ENCODE measurements at regions not wholly inside any gene's neighbourhood (a gene's known extent, or its start where the extent isn't known, plus 50 kb on each side); places are given as distances from the start of the nearest gene placed in this dataset.

DNA sequence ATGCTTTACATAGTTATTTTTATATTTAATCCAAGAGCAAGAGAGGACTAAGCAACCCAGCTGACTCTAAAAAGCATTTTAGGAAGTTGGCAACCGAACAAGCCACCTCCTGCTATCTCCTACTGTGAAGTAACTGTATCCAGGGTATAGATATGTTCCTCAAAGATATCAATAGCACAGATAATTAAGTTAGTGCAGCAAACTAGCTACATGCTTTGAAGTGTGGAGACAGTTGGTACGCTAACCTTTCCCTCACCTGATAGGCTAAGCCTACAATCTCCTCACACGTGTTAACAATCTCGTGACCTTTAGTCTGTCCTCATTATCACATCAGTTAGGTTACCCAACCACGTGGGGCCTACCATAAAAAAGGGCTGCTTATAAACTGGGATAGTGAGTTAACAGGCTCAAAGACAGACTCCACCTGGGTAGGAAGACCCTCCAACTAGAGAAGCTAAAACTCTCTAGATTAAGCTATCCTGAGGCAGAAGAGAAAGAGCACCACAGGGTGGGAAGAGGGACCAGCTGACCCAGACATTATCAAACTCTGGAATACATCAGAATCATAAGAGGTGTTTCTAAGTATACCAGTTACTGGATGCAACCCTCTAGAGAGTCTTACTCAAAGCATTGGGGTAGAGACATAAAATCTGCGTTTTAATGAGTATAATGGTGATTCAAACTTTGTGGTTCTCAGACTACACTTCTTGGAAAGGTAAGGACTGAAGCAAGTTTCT lies 340.1 kb upstream of the ESRRG start:
- TF ChIP-seq, protein P1, sequence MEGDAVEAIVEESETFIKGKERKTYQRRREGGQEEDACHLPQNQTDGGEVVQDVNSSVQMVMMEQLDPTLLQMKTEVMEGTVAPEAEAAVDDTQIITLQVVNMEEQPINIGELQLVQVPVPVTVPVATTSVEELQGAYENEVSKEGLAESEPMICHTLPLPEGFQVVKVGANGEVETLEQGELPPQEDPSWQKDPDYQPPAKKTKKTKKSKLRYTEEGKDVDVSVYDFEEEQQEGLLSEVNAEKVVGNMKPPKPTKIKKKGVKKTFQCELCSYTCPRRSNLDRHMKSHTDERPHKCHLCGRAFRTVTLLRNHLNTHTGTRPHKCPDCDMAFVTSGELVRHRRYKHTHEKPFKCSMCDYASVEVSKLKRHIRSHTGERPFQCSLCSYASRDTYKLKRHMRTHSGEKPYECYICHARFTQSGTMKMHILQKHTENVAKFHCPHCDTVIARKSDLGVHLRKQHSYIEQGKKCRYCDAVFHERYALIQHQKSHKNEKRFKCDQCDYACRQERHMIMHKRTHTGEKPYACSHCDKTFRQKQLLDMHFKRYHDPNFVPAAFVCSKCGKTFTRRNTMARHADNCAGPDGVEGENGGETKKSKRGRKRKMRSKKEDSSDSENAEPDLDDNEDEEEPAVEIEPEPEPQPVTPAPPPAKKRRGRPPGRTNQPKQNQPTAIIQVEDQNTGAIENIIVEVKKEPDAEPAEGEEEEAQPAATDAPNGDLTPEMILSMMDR (IDR thresholded peaks at IDR 0.05; ENCODE audit: insufficient read depth, low read length), result no peak
- DNase-seq (ENCODE audit: low read depth), result no peak
- no peak overlapping the region for H3K4me3 ChIP-seq (ENCODE audit: low read depth, low read length)

DNA sequence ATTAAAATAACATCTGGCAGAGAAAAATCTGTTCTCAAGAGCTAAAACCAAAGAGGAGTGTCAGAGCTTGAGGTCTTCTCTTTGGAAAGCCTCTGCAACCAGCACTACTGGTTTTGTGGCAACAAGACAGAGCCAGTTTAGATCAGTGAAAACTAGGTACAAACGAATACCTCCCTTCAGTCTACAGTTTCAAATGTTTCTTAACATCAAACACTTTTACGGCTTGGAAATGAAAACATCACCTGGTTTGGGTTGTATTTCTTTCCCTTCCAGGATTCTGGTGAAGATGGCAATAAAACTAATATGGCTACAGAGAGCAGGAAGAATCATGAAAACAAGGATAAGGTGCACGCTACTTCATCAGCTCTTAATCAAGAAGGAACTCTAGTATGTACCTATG lies 339.4 kb upstream of the ESRRG start:
- DNase-seq (ENCODE audit: low read depth), result no peak
- TF ChIP-seq, protein P1 (IDR thresholded peaks at IDR 0.05; ENCODE audit: insufficient read depth, low read length), result no peak
- no peak overlapping the region for H3K4me3 ChIP-seq (ENCODE audit: low read depth, low read length)

DNA sequence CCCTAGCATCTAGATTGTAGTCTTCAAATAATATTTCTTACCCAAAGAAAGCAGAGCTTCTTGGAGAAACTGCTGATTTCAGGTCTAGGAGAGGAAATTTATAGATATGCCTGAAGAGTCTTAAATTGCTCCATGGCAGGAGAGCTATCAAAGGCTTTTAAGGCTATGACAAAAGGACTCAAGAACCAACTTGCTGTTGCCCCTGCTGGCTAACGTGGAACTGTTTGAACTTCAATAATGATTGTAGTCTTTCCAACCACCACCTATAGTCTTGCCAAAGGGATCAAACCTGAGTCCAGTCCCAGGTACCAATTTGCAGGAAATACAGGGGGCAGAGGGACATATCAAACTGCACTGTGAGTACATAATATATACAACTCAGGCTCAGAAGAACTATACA lies 336.2 kb upstream of the ESRRG start:
- no peak for DNase-seq (ENCODE audit: low read depth)
- TF ChIP-seq, protein P1 (IDR thresholded peaks at IDR 0.05; ENCODE audit: insufficient read depth, low read length), result no peak
- no peak overlapping the region for H3K4me3 ChIP-seq (ENCODE audit: low read depth, low read length)

DNA sequence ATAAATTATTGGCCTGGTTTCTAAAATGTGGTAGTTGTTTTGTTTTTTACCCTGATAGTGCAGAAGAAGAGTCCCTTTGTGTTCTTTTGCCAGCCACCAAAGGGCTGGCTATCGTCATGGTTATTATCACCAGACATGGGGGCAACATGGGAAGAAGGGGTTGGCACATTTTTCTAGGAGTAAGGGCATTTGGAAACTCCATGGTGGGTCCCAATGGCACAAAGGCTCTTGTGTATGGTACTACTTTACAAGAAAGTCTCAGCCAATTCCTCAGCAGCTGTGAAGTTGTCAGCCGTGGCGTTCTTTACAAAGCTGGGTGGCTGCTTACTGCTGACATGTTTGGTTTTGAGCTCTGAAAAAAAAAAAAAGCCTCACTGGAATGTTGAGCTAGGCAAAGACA lies 330.4 kb upstream of the ESRRG start:
- H3K4me3 ChIP-seq (ENCODE audit: low read depth, low read length), result no peak overlapping the region

DNA sequence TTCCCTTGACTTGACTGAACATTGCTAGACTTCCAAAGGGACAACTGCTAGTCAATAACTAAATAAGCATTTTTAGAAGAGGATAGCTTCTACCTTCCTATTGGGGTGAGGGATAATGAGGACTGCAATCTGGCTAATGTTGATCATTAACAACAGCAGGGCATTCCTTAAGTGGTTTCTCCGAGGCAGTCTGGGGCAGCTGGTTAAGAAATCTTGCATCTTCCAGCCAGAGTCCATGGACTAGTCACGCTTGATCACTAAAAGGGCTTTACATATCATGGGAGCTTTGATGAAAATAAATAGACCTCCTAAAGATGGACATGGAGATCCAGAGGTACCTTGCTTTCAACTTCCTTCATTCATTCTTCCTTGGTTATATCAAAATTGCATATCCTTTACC lies 329.4 kb upstream of the ESRRG start:
- H3K4me3 ChIP-seq (ENCODE audit: low read depth, low read length), result no peak overlapping the region
- TF ChIP-seq, protein P1 (IDR thresholded peaks at IDR 0.05; ENCODE audit: insufficient read depth, low read length), result no peak
- DNase-seq (ENCODE audit: low read depth), result no peak

More for the DNA sequence above, 330.4 kb upstream of the ESRRG start:
- TF ChIP-seq, protein P1 (IDR thresholded peaks at IDR 0.05; ENCODE audit: insufficient read depth, low read length), result no peak
- no peak for DNase-seq (ENCODE audit: low read depth)

DNA sequence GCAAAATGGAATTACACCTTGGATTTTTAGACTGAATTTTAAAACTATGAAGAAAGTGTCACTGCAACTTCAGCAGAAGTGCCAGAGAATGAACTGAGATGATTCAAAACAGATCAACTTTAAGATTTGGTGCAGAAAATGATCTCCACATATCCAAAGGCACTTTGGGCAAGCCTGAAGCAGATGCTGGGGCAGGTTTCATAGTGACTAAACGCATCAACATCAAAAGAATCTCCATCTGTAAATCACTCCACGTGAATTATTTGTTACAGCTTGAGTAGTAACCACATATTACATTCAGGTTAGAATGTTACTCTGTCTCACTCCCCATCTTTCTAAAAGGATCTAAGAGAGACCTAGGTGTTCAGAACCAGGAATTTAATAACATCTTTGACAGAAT lies 329.0 kb upstream of the ESRRG start:
- no peak for DNase-seq (ENCODE audit: low read depth)
- TF ChIP-seq, protein P1 (IDR thresholded peaks at IDR 0.05; ENCODE audit: insufficient read depth, low read length), result no peak
- H3K4me3 ChIP-seq (ENCODE audit: low read depth, low read length), result no peak overlapping the region

DNA sequence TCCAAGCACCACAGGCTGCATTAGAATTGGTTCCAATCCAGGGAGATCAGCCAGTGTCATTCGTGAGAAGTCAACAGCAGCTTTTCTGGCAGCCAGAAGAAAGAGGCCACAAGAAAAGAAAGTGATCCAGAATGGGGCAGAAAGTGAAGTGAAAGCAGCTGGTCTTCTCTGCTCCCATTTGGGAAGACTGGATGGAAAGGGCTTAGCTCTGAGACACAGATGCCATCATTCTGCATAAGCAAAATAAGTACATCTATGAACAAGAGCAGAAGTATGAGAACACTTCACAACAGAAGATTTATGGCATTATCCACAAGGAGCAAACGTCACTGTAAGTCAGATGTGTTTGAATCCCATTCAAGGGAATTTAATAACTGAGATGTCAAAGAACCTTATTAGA lies 326.5 kb upstream of the ESRRG start:
- no peak overlapping the region for H3K4me3 ChIP-seq (ENCODE audit: low read depth, low read length)
- TF ChIP-seq, protein P1 (IDR thresholded peaks at IDR 0.05; ENCODE audit: insufficient read depth, low read length), result no peak
- DNase-seq (ENCODE audit: low read depth), result no peak
